NCI-H446 (cell line): ENCODE measurements at regions not wholly inside any gene's neighbourhood (a gene's known extent, or its start where the extent isn't known, plus 50 kb on each side); places are given as distances from the start of the nearest gene placed in this dataset.
"Not testable (repeated sequence)": the region's sequence is repeated elsewhere in the genome, so short reads cannot be mapped to it uniquely, and the experiment has no call there.

ENCODE experiments used
- DNase-seq, 2 experiments: peaks; one replicate each; lab custom pipeline; 2025; lab: John Stamatoyannopoulos, UW

- no peak for DNase-seq
Measured at GRCh38 chr13:100811928-100812327, 137.3 kb upstream of the TMTC4 start.

- no peak for DNase-seq
Measured at GRCh38 chr13:100811024-100811865, 136.7 kb upstream of the TMTC4 start.

- no peak for DNase-seq
Measured at GRCh38 chr13:100810481-100810880, 135.9 kb upstream of the TMTC4 start.

- no peak for DNase-seq
Measured at GRCh38 chr13:100809856-100810255, 135.3 kb upstream of the TMTC4 start.

GRCh38 chr13:100809129-100809390 is 134.5 kb upstream of the TMTC4 start:
- DNase-seq, result no peak

- DNase-seq, result no peak
Measured at GRCh38 chr13:100808330-100809128, 133.9 kb upstream of the TMTC4 start.

- no peak for DNase-seq
Measured at GRCh38 chr13:100803091-100803490, 128.5 kb upstream of the TMTC4 start.

- no peak for DNase-seq
Measured at GRCh38 chr13:100800283-100800875, 125.8 kb upstream of the TMTC4 start.

GRCh38 chr13:100798739-100799361 is 124.3 kb upstream of the TMTC4 start:
- no peak for DNase-seq

- DNase-seq, result no peak
Measured at GRCh38 chr13:100797921-100798320, 123.3 kb upstream of the TMTC4 start.

- DNase-seq, result no peak
Measured at GRCh38 chr13:100796463-100796862, 121.9 kb upstream of the TMTC4 start.

GRCh38 chr13:100794575-100794974 is 120.0 kb upstream of the TMTC4 start:
- DNase-seq, result no peak

- DNase-seq, result no peak
Measured at GRCh38 chr13:100790405-100790804, 115.8 kb upstream of the TMTC4 start.

GRCh38 chr13:100789968-100790367 is 115.4 kb upstream of the TMTC4 start:
- DNase-seq, result peak in 1 of 2 experiments; percentile 58

- DNase-seq, result peak; percentile 55 to 83
Measured at GRCh38 chr13:100789481-100789880, 114.9 kb upstream of the TMTC4 start.

GRCh38 chr13:100789025-100789424 is 114.4 kb upstream of the TMTC4 start:
- DNase-seq, result no peak

- DNase-seq, result no peak
Measured at GRCh38 chr13:100788540-100788939, 113.9 kb upstream of the TMTC4 start.

GRCh38 chr13:100787899-100788298 is 113.3 kb upstream of the TMTC4 start:
- no peak for DNase-seq

- DNase-seq, result not testable (repeated sequence)
Measured at GRCh38 chr13:100776686-100777085, 102.1 kb upstream of the TMTC4 start.

GRCh38 chr13:100773923-100774663 is 99.5 kb upstream of the TMTC4 start:
- DNase-seq, result no peak

GRCh38 chr13:100773429-100773828 is 98.8 kb upstream of the TMTC4 start:
- no peak for DNase-seq

- no peak for DNase-seq
Measured at GRCh38 chr13:100767192-100767591, 92.6 kb upstream of the TMTC4 start.
